ENCODE measurements at regions not wholly inside any gene's neighbourhood (a gene's known extent, or its start where the extent isn't known, plus 50 kb on each side); places are given as distances from the start of the nearest gene placed in this dataset.
"Not testable (repeated sequence)": the region's sequence is repeated elsewhere in the genome, so short reads cannot be mapped to it uniquely, and the experiment has no call there.

- Mint-ChIP-seq H3K9me3 (ENCODE audit: insufficient read depth) (no peaks in the 10 kb centered on the region), H3K36me3 (ENCODE audit: low read depth) (no peaks in the 10 kb centered on the region), H3K27me3 (ENCODE audit: low read depth) (no peaks in the 10 kb centered on the region), H3K4me3 (no peak overlapping the region), H3K4me1 (ENCODE audit: low read depth) (no peaks in the 10 kb centered on the region), H3K27ac (no peak overlapping the region)
- POLR2A ChIA-PET: no interaction called here
- no peak for ATAC-seq
- CTCF ChIA-PET: no interaction called here
- no peak for DNase-seq
Measured at GRCh38 chr2:107545851-107546250, 280.8 kb upstream of the RGPD4 start.

DNA sequence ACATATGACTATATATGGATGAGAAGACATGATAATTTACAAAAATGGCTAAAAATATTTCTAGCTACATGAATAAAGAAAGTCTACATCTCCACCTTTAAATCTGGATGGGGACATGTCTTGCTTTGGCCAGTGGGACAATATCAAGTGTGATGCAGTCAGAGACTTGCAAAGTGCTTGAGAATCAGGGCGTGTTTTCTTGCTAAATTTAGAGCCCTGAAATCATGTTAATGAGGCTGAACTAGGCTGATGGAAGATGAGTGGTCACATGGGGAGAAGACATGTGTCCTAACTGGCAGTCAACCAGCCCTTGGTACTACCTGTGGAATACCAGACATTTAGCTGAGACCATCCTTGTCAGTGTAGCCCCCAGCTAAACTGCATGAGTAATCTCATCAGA, 278.5 kb upstream of the RGPD4 start:
- H3K27me3 Mint-ChIP-seq (ENCODE audit: low read depth): no peaks in the 10 kb centered on the region
- no peaks in the 10 kb centered on the region for H3K36me3 Mint-ChIP-seq (ENCODE audit: low read depth)
- no peak overlapping the region for H3K27ac Mint-ChIP-seq
- ChIA-PET POLR2A (no interaction called here), CTCF (no interaction called here)
- DNase-seq (no peak), ATAC-seq (no peak)
- no peaks in the 10 kb centered on the region for H3K4me1 Mint-ChIP-seq (ENCODE audit: low read depth)
- no peaks in the 10 kb centered on the region for H3K9me3 Mint-ChIP-seq (ENCODE audit: insufficient read depth)
- no peak overlapping the region for H3K4me3 Mint-ChIP-seq

- DNase-seq: no peak
- H3K27me3 Mint-ChIP-seq (ENCODE audit: low read depth): no peaks in the 10 kb centered on the region
- no peak overlapping the region for H3K27ac Mint-ChIP-seq
- no peak for ATAC-seq
- H3K4me1 Mint-ChIP-seq (ENCODE audit: low read depth): no peaks in the 10 kb centered on the region
- no peaks in the 10 kb centered on the region for H3K36me3 Mint-ChIP-seq (ENCODE audit: low read depth)
- CTCF ChIA-PET: no interaction called here
- H3K9me3 Mint-ChIP-seq (ENCODE audit: insufficient read depth): no peaks in the 10 kb centered on the region
- POLR2A ChIA-PET: no interaction called here
- no peak overlapping the region for H3K4me3 Mint-ChIP-seq
Measured at GRCh38 chr2:107553046-107553445, 273.6 kb upstream of the RGPD4 start.

DNA sequence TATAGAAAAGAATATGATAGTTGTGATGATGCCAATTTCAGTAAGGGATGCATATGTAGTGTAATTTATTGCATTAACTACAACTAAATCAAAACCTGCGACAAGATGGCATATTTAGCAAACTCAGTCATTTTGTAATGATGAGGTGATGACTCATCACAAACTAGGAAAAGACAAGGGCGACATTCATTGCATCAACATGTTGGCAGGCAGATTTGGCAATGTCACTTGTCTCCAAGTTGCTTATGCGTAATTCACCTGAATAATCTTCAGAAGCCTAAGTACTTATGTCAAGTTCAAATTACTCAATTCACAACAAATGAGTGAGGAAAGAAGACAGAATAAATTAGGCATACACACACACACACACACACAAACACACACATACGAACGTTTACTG, 273.2 kb upstream of the RGPD4 start:
- H3K27me3 Mint-ChIP-seq (ENCODE audit: low read depth): no peaks in the 10 kb centered on the region
- CTCF ChIA-PET: no interaction called here

DNA sequence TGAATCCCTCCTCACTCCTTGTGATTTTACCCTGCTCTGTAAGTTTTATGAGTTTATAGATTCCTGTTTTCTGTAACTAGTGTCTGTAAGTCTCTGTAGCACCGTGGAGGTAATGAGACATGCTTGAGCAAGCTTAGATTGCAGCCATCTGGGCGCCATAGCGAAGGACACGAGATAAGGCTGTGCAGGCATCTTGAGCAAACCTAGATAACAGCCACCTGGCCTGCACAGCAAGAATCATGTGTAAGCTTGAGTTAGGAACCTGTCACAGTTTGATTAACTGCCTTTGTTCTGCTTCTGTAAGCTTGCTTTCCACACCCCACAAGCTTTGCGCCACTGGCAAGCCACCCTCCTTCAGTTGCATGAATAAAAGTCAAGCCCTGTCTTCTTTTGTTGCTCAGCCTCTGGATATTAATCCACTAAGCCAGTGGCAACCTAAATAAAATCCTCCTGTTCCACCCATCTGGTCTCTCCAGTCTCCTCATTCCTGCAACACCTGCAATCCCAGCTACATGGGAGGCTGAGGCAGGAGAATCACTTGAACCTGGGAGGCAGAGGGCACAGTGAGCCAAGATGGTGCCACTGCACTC, 270.6 kb upstream of the RGPD4 start:
- ChIA-PET CTCF (interaction anchor here (0.7 kb wide), 1 partner anchor 35 kb away, joined by 3 read pairs; no protein-coding TSS in a partner anchor), POLR2A (no interaction called here)
- Mint-ChIP-seq H3K4me3 (no peak overlapping the region), H3K27me3 (ENCODE audit: low read depth) (no peaks in the 10 kb centered on the region), H3K36me3 (ENCODE audit: low read depth) (no peaks in the 10 kb centered on the region), H3K27ac (no peak overlapping the region), H3K4me1 (ENCODE audit: low read depth) (no peaks in the 10 kb centered on the region), H3K9me3 (ENCODE audit: insufficient read depth) (no peaks in the 10 kb centered on the region)
- ATAC-seq (no peak), DNase-seq (no peak)

More for the DNA sequence above, 273.2 kb upstream of the RGPD4 start:
- POLR2A ChIA-PET: no interaction called here
- Mint-ChIP-seq H3K4me3 (no peak overlapping the region), H3K27ac (no peak overlapping the region), H3K4me1 (ENCODE audit: low read depth) (no peaks in the 10 kb centered on the region), H3K9me3 (ENCODE audit: insufficient read depth) (no peaks in the 10 kb centered on the region), H3K36me3 (ENCODE audit: low read depth) (no peaks in the 10 kb centered on the region)
- ATAC-seq (no peak), DNase-seq (no peak)

GRCh38 chr2:107558295-107558694, 268.4 kb upstream of the RGPD4 start:
- Mint-ChIP-seq H3K9me3 (ENCODE audit: insufficient read depth) (no peaks in the 10 kb centered on the region), H3K4me1 (ENCODE audit: low read depth) (no peaks in the 10 kb centered on the region), H3K4me3 (no peak overlapping the region), H3K27ac (no peak overlapping the region), H3K27me3 (ENCODE audit: low read depth) (no peaks in the 10 kb centered on the region), H3K36me3 (ENCODE audit: low read depth) (no peaks in the 10 kb centered on the region)
- ATAC-seq (no peak), DNase-seq (no peak)
- ChIA-PET CTCF (no interaction called here), POLR2A (no interaction called here)

- DNase-seq: no peak
- no peaks in the 10 kb centered on the region for H3K4me1 Mint-ChIP-seq (ENCODE audit: low read depth)
- H3K27ac Mint-ChIP-seq: no peak overlapping the region
- no peak overlapping the region for H3K4me3 Mint-ChIP-seq
- CTCF ChIA-PET: no interaction called here
- POLR2A ChIA-PET: no interaction called here
- H3K27me3 Mint-ChIP-seq (ENCODE audit: low read depth): no peaks in the 10 kb centered on the region
- H3K36me3 Mint-ChIP-seq (ENCODE audit: low read depth): no peaks in the 10 kb centered on the region
- no peaks in the 10 kb centered on the region for H3K9me3 Mint-ChIP-seq (ENCODE audit: insufficient read depth)
- no peak for ATAC-seq
Measured at GRCh38 chr2:107569496-107569895, 257.2 kb upstream of the RGPD4 start.

- ChIA-PET CTCF (no interaction called here), POLR2A (no interaction called here)
- ATAC-seq (no peak), DNase-seq (no peak)
- Mint-ChIP-seq H3K27ac (no peak overlapping the region), H3K9me3 (ENCODE audit: insufficient read depth) (no peaks in the 10 kb centered on the region), H3K4me1 (ENCODE audit: low read depth) (no peaks in the 10 kb centered on the region), H3K36me3 (ENCODE audit: low read depth) (no peaks in the 10 kb centered on the region), H3K27me3 (ENCODE audit: low read depth) (no peaks in the 10 kb centered on the region), H3K4me3 (no peak overlapping the region)
Measured at GRCh38 chr2:107570876-107571275, 255.8 kb upstream of the RGPD4 start.

DNA sequence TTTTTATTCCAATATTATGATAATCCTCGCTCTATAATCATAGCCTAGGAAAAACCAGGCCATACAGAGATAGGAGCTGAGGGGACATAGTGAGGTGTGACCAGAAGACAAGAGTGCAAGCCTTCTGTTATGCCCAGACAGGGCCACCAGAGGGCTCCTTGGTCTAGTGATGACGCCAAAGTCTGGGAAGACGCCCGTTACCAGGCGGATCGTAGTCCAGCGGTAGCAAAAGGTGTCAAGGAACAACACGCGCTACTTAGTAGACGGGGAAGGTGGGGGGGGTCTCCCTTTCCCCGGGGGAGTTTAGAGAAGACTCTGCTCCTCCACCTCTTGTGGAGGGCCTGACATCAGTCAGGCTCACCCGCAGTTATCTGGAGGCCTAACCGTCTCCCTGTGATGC, 253.8 kb upstream of the RGPD4 start:
- H3K4me1 Mint-ChIP-seq (ENCODE audit: low read depth); H3K27me3 Mint-ChIP-seq (ENCODE audit: low read depth); H3K9me3 Mint-ChIP-seq (ENCODE audit: insufficient read depth); DNase-seq; POLR2A ChIA-PET; H3K4me3 Mint-ChIP-seq; H3K27ac Mint-ChIP-seq; CTCF ChIA-PET; H3K36me3 Mint-ChIP-seq (ENCODE audit: low read depth); ATAC-seq: not testable (repeated sequence)

GRCh38 chr2:107576991-107577390, 249.7 kb upstream of the RGPD4 start:
- no peaks in the 10 kb centered on the region for H3K27me3 Mint-ChIP-seq (ENCODE audit: low read depth)
- no peaks in the 10 kb centered on the region for H3K9me3 Mint-ChIP-seq (ENCODE audit: insufficient read depth)
- no peaks in the 10 kb centered on the region for H3K36me3 Mint-ChIP-seq (ENCODE audit: low read depth)
- DNase-seq (no peak), ATAC-seq (no peak)
- H3K4me3 Mint-ChIP-seq: no peak overlapping the region
- CTCF ChIA-PET: no interaction called here
- H3K27ac Mint-ChIP-seq: no peak overlapping the region
- no peaks in the 10 kb centered on the region for H3K4me1 Mint-ChIP-seq (ENCODE audit: low read depth)
- POLR2A ChIA-PET: no interaction called here

DNA sequence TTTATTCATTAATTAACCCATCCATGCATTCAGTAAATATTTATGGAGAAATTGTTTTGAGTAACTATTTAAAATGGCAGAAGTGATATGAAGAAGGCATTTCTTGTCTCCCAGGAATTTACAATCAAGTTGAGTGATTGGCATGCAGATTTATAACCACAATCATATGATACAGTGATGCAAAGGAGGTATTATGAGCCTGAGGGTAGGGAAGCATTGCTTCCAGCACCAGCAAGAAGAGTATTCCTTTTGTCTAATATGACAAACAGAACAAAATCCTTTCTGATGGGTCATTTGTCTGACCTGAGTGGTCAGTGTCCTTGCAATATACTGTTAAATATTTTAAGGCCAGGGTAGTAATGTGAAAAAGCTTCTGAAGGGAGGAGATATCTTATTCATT, 244.2 kb upstream of the RGPD4 start:
- POLR2A ChIA-PET: no interaction called here
- H3K27ac Mint-ChIP-seq: no peak overlapping the region
- ATAC-seq: no peak
- CTCF ChIA-PET: no interaction called here
- DNase-seq: no peak
- no peaks in the 10 kb centered on the region for H3K4me1 Mint-ChIP-seq (ENCODE audit: low read depth)
- no peaks in the 10 kb centered on the region for H3K36me3 Mint-ChIP-seq (ENCODE audit: low read depth)
- H3K9me3 Mint-ChIP-seq (ENCODE audit: insufficient read depth): no peaks in the 10 kb centered on the region
- no peak overlapping the region for H3K4me3 Mint-ChIP-seq
- H3K27me3 Mint-ChIP-seq (ENCODE audit: low read depth): no peaks in the 10 kb centered on the region

GRCh38 chr2:107584577-107584976, 242.1 kb upstream of the RGPD4 start:
- Mint-ChIP-seq H3K4me1 (ENCODE audit: low read depth) (no peaks in the 10 kb centered on the region), H3K9me3 (ENCODE audit: insufficient read depth) (no peaks in the 10 kb centered on the region), H3K27ac (no peak overlapping the region), H3K4me3 (no peak overlapping the region), H3K27me3 (ENCODE audit: low read depth) (no peaks in the 10 kb centered on the region), H3K36me3 (ENCODE audit: low read depth) (no peaks in the 10 kb centered on the region)
- CTCF ChIA-PET: no interaction called here
- POLR2A ChIA-PET: no interaction called here
- ATAC-seq (no peak), DNase-seq (no peak)

- ATAC-seq (no peak), DNase-seq (no peak)
- H3K9me3 Mint-ChIP-seq (ENCODE audit: insufficient read depth): no peaks in the 10 kb centered on the region
- H3K27me3 Mint-ChIP-seq (ENCODE audit: low read depth): no peaks in the 10 kb centered on the region
- H3K4me1 Mint-ChIP-seq (ENCODE audit: low read depth): no peaks in the 10 kb centered on the region
- H3K4me3 Mint-ChIP-seq: no peak overlapping the region
- H3K27ac Mint-ChIP-seq: no peak overlapping the region
- ChIA-PET POLR2A (no interaction called here), CTCF (no interaction called here)
- no peaks in the 10 kb centered on the region for H3K36me3 Mint-ChIP-seq (ENCODE audit: low read depth)
Measured at GRCh38 chr2:107585851-107586250, 240.8 kb upstream of the RGPD4 start.

Measured in activated CD8-positive, alpha-beta T cell treated with anti-CD3 and anti-CD28 coated beads, Interleukin-2, amount 10 ng/mL, durations not matched to agents 7 days and 5 days (primary cell).